Ascending aorta (tissue), 2 donors: ENCODE measurements at regions not wholly inside any gene's neighbourhood (a gene's known extent, or its start where the extent isn't known, plus 50 kb on each side); places are given as distances from the start of the nearest gene placed in this dataset.
"Not testable (repeated sequence)": the region's sequence is repeated elsewhere in the genome, so short reads cannot be mapped to it uniquely, and the experiment has no call there.

Experiments used
- DNase-seq, 2 donors: peaks; one replicate each; pipeline ENCODE4 v3.0.0-alpha.2; 2019; ENCODE audit warnings: low spot score in 2 of 2
- H3K27ac ChIP-seq, 2 donors: fragments of 200-600 bp; sonication (generic); one replicate each; pipeline ENCODE4 v1.5.1; 2016 to 2017; ENCODE audit warnings: mild to moderate bottlenecking in 1 of 2
- H3K27me3 ChIP-seq: fragments of 200-600 bp; sonication (generic); one replicate; pipeline ENCODE4 v1.5.1; 2017
- H3K36me3 ChIP-seq, 2 donors: fragments of 200-600 bp; sonication (generic); one replicate each; pipeline ENCODE4 v1.5.1; 2016
- H3K4me1 ChIP-seq, 2 donors: fragments of 200-600 bp; sonication (generic); one replicate each; pipeline ENCODE4 v1.5.1; 2016 to 2017; ENCODE audit warnings: mild to moderate bottlenecking in 1 of 2
- H3K4me3 ChIP-seq, 2 donors: fragments of 200-600 bp; sonication (generic); one replicate each; pipeline ENCODE4 v1.5.1; 2016 to 2017; ENCODE audit warnings: mild to moderate bottlenecking in 1 of 2
- H3K9me3 ChIP-seq, 2 donors: fragments of 200-600 bp; sonication (generic); one replicate each; pipeline ENCODE4 v1.5.1; 2016
- CTCF ChIP-seq, 3 experiments: fragments of 200-600 bp in 2 of 3; fragments of 450-650 bp in 1 of 3; sonication (generic) in 2 of 3; IDR thresholded peaks; one replicate each; pipeline ENCODE4 v1.5.1; 2016 to 2019; ENCODE audit warnings: antibody characterized with exemption in 3 of 3, mild to moderate bottlenecking in 1 of 3, moderate library complexity in 1 of 3
- intact Hi-C: fragments of 100-400 bp; cut with DNase I; formaldehyde crosslinking; loops from one replicate; pipeline ENCODE4 v1.15.1; 2023

GRCh38 chr4:162836773-162837172 lies 329.9 kb downstream of the NAF1 start:
- H3K9me3 ChIP-seq, result no peaks in the 10 kb centered on the region
- no peak for DNase-seq
- no peaks in the 10 kb centered on the region for H3K36me3 ChIP-seq
- no peaks in the 10 kb centered on the region for H3K27me3 ChIP-seq
- no peak overlapping the region for H3K27ac ChIP-seq
- H3K4me3 ChIP-seq, result no peak overlapping the region
- intact Hi-C loops, result no loop called here
- TF ChIP-seq CTCF (IDR thresholded peaks at IDR 0.05), result no peak
- no peaks in the 10 kb centered on the region for H3K4me1 ChIP-seq

GRCh38 chr4:162836258-162836657 lies 330.4 kb downstream of the NAF1 start:
- H3K4me1 ChIP-seq, H3K36me3 ChIP-seq, H3K9me3 ChIP-seq, H3K27ac ChIP-seq, DNase-seq, H3K27me3 ChIP-seq, intact Hi-C loops, H3K4me3 ChIP-seq: not testable (repeated sequence)

- intact Hi-C loops, result no loop called here
- no peak overlapping the region for H3K4me3 ChIP-seq
- H3K27ac ChIP-seq, result no peak overlapping the region
- no peaks in the 10 kb centered on the region for H3K9me3 ChIP-seq
- no peak for DNase-seq
- TF ChIP-seq CTCF (IDR thresholded peaks at IDR 0.05), result no peak
- no peaks in the 10 kb centered on the region for H3K4me1 ChIP-seq
- no peaks in the 10 kb centered on the region for H3K36me3 ChIP-seq
- no peaks in the 10 kb centered on the region for H3K27me3 ChIP-seq
These were observed 335.8 kb downstream of the NAF1 start for GRCh38 chr4:162830899-162831298.

- intact Hi-C loops, H3K36me3 ChIP-seq, H3K27me3 ChIP-seq, H3K4me1 ChIP-seq, H3K27ac ChIP-seq, DNase-seq, H3K4me3 ChIP-seq: not testable (repeated sequence)
- peaks cover 0 to 11% of the 10 kb centered on the region in 2 donors for H3K9me3 ChIP-seq
These were observed 349.3 kb downstream of the NAF1 start for GRCh38 chr4:162817374-162817773.

DNA sequence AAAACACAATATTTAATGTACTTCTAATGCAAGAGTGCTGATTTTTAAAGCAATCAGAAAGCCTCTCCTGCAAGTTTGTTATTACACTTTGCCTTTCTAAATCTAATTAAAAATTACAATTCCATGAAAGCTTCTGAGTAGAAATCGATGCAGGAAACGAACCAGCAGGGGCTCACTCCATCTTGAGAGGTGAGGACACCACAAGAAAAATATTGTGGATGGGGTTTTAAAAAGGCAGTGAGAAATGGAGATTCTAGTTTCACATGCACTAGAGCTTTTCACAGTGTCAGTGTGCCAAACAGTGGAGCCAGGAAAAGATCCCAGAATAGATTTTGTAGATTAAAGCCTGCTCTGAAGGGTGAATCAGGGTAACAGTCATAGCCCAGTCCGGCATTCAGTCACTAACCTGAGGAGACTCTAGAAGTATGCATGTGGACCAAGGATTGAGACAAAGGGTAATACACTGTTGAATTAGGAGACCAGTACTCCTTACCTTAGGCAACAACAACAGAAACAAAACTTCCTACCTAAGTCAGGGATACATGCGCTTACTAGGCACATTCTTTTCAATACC lies 362.3 kb downstream of the NAF1 start:
- no peak overlapping the region for H3K4me3 ChIP-seq
- no peak overlapping the region for H3K27ac ChIP-seq
- intact Hi-C loops, result no loop called here
- H3K27me3 ChIP-seq, result no peaks in the 10 kb centered on the region
- no peak for TF ChIP-seq CTCF (IDR thresholded peaks at IDR 0.05)
- H3K4me1 ChIP-seq, result no peaks in the 10 kb centered on the region
- no peak for DNase-seq
- no peaks in the 10 kb centered on the region for H3K9me3 ChIP-seq
- H3K36me3 ChIP-seq, result no peaks in the 10 kb centered on the region

- H3K4me1 ChIP-seq, result no peaks in the 10 kb centered on the region
- no peak for DNase-seq
- intact Hi-C loops, result no loop called here
- H3K4me3 ChIP-seq, result no peak overlapping the region
- H3K27me3 ChIP-seq, result no peaks in the 10 kb centered on the region
- H3K9me3 ChIP-seq, result no peaks in the 10 kb centered on the region
- H3K36me3 ChIP-seq, result no peaks in the 10 kb centered on the region
- no peak overlapping the region for H3K27ac ChIP-seq
- no peak for TF ChIP-seq CTCF (IDR thresholded peaks at IDR 0.05)
These were observed 363.3 kb downstream of the NAF1 start for GRCh38 chr4:162803378-162803777.

- intact Hi-C loops, result no loop called here
- DNase-seq, result no peak
These were observed 369.6 kb downstream of the NAF1 start for GRCh38 chr4:162797108-162797507.

More at GRCh38 chr4:162797108-162797507, 369.6 kb downstream of the NAF1 start:
- no peaks in the 10 kb centered on the region for H3K27me3 ChIP-seq
- no peaks in the 10 kb centered on the region for H3K4me1 ChIP-seq
- no peak overlapping the region for H3K27ac ChIP-seq
- H3K36me3 ChIP-seq, result no peaks in the 10 kb centered on the region
- no peaks in the 10 kb centered on the region for H3K9me3 ChIP-seq
- no peak for TF ChIP-seq CTCF (IDR thresholded peaks at IDR 0.05)
- no peak overlapping the region for H3K4me3 ChIP-seq
